GM20000 (cell line): ENCODE measurements at regions not wholly inside any gene's neighbourhood (a gene's known extent, or its start where the extent isn't known, plus 50 kb on each side); places are given as distances from the start of the nearest gene placed in this dataset.

Experiments used
- DNase-seq: peaks from one replicate; pipeline ENCODE4 v3.0.0; 2012; ENCODE audit warnings: low spot score
- CTCF ChIP-seq: IDR thresholded peaks from 2 replicates; pipeline ENCODE4 v1.5.1; 2012; ENCODE audit warnings: mild to moderate bottlenecking, control low read depth; ENCODE audit errors: extremely low read depth, missing control alignments

DNA sequence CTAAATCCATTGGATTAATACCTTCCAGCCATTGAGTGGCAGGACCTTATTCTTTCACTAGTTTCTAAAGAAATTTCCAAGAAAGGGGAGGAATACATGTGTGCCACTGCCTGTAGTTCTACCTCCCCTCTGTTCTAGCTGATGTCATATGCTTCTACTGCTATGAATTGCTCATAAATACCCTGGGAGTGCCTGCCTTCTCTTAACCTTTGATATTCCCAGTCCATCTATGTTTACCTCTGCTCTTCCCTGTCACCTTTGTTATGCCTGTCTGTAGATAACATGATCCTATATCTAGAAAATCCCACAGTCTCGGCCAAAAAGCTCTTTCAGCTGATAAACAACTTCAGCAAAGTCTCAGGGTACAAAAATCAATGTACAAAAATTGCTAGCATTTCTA lies 486.9 kb upstream of the ARRDC4 start:
- TF ChIP-seq CTCF, result no peak
- no peak for DNase-seq

DNA sequence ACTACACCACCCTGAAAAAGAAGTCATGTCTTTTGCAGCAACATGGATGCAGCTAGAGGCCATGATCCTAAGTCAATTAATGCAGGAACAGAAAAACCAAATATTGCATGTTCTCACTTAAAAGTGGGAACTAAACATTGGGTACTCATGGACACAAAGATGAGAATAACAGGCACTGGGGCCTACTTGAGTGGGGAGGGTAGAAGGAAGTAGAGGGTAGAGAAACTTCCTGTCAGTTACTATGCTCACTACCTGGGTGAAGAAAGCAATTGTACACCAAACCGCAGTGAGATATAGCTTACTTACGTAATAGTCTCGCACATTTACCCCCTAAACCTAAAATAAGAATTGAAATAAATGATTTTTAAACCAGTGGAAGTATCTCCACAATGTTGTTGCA lies 480.5 kb upstream of the ARRDC4 start:
- DNase-seq, result no peak
- TF ChIP-seq CTCF, result no peak

DNA sequence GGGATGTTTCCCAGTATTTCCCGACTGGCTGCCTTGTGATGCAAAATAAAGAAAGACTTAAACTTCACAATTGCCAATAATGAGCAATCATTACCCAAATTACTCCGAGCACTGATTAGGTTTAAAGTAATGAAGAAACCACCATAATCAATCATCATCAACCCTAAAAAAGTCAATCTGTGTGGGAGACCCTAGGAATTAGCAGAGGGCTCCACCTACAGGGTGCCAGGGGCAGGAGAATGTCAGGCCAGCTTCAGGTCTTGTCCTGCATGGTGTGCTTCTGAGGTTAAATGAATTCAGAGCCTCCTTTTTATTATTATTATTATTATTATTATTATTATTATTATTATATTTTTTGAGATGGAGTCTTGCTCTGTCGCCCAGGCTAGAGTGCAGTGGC lies 478.0 kb upstream of the ARRDC4 start:
- TF ChIP-seq CTCF, result no peak
- no peak for DNase-seq

- no peak for DNase-seq
- no peak for TF ChIP-seq CTCF
These were observed 477.3 kb upstream of the ARRDC4 start for GRCh38 chr15:97483232-97483631.

GRCh38 chr15:97490429-97490828 lies 470.1 kb upstream of the ARRDC4 start:
- TF ChIP-seq CTCF, result no peak
- no peak for DNase-seq

GRCh38 chr15:97501291-97501690 lies 459.2 kb upstream of the ARRDC4 start:
- no peak for TF ChIP-seq CTCF
- DNase-seq, result no peak

- no peak for TF ChIP-seq CTCF
- DNase-seq, result no peak
These were observed 458.5 kb upstream of the ARRDC4 start for GRCh38 chr15:97502038-97502437.
